Adrenal gland (tissue), 9 donors: ENCODE measurements at regions not wholly inside any gene's neighbourhood (a gene's known extent, or its start where the extent isn't known, plus 50 kb on each side); places are given as distances from the start of the nearest gene placed in this dataset.

Experiments used
- DNase-seq, 7 donors: peaks; one replicate each; pipeline ENCODE4 v3.0.0-alpha.2; 2019 to 2020
- H3K27ac ChIP-seq, 5 donors: fragments of 200-600 bp; sonication (generic) in 4 of 5; 1 replicate in 3 of 5; 2 replicates in 2 of 5; pipeline versions ENCODE4 v1.5.1 to v1.8.0; 2016 to 2020; ENCODE audit warnings: mild to moderate bottlenecking in 1 of 5
- H3K27me3 ChIP-seq: fragments of 200-600 bp; 2 replicates; pipeline ENCODE4 v1.8.0; 2021
- H3K36me3 ChIP-seq, 2 donors: fragments of 200-600 bp; replicated peaks in 1 of 2; 1 replicate in 1 of 2; 2 replicates in 1 of 2; pipeline versions ENCODE4 v1.5.1 to v1.8.0; 2018 to 2022
- H3K4me1 ChIP-seq, 2 donors: fragments of 200-600 bp; replicated peaks in 1 of 2; 1 replicate in 1 of 2; 2 replicates in 1 of 2; pipeline versions ENCODE4 v1.5.1 to v1.8.0; 2018 to 2021
- H3K4me3 ChIP-seq, 4 donors: fragments of 200-600 bp; sonication (generic) in 3 of 4; one replicate each; pipeline ENCODE4 v1.5.1; 2016 to 2018
- H3K9me3 ChIP-seq, 3 donors: fragments of 200-600 bp; sonication (generic) in 1 of 3; replicated peaks in 1 of 3; 1 replicate in 2 of 3; 2 replicates in 1 of 3; pipeline versions ENCODE4 v1.5.1 to v1.8.0; 2016 to 2021
- CTCF ChIP-seq, 6 experiments: fragments of 450-650 bp in 4 of 6; fragments of 200-600 bp in 2 of 6; sonication (generic) in 1 of 6; IDR thresholded peaks; 1 replicate in 5 of 6; 2 replicates in 1 of 6; pipeline versions ENCODE4 v1.5.1 to v1.8.0; 2016 to 2021; ENCODE audit warnings: antibody characterized with exemption in 6 of 6, mild to moderate bottlenecking in 2 of 6, moderate library complexity in 1 of 6
- POLR2A ChIP-seq, 2 donors: fragments of 450-650 bp; IDR thresholded peaks; one replicate each; pipeline ENCODE4 v1.6.1; 2017; ENCODE audit warnings: antibody characterized with exemption in 2 of 2, mild to moderate bottlenecking in 2 of 2, moderate library complexity in 1 of 2
- WGBS, 4 donors: extraction: QIAGEN DNeasy Blood & Tissue Kit in 2 of 4; methylation state at CpG; one replicate each; pipeline versions ENCODE4 v1.1.5 to v1.1.7; 2013 to 2017; 5-methylcytosine and 5-hydroxymethylcytosine counted together
- intact Hi-C, 2 donors: fragments of 100-400 bp; cut with DNase I; formaldehyde crosslinking; loops; one replicate each; pipeline versions ENCODE4 v1.14.1 to v1.15.0; 2022 to 2023
- donor health status: healthy with polysubstance abuse.
- donor health status: Bipolar disorder and iron deficiency.
- donor health status: DM: yes; HTN: yes; CAD: no.
- donor health status: DM: no; HTN: no; CAD: no.
- donor health status: DM: no; HTN: no; CAD: no.

GRCh38 chr5:174275959-174276358 lies 230.5 kb downstream of the NSG2 start:
- 49 to 73% (median 56%) methylated on average over 2 of the region's 2 CpGs for WGBS, 4 donors
- H3K4me1 ChIP-seq: no peaks in the 10 kb centered on the region
- TF ChIP-seq POLR2A (IDR thresholded peaks at IDR 0.05): no peak
- no peak for TF ChIP-seq CTCF (IDR thresholded peaks at IDR 0.05)
- H3K27me3 ChIP-seq: no peaks in the 10 kb centered on the region
- no peak for DNase-seq
- no peaks in the 10 kb centered on the region for H3K36me3 ChIP-seq
- no peaks in the 10 kb centered on the region for H3K9me3 ChIP-seq
- no peak overlapping the region for H3K4me3 ChIP-seq
- H3K27ac ChIP-seq: no peak overlapping the region
- intact Hi-C loops: no loop called here

- H3K9me3 ChIP-seq: no peaks in the 10 kb centered on the region
- intact Hi-C loops: no loop called here
- no peak overlapping the region for H3K27ac ChIP-seq
- H3K27me3 ChIP-seq: no peaks in the 10 kb centered on the region
- no peaks in the 10 kb centered on the region for H3K36me3 ChIP-seq
- TF ChIP-seq POLR2A (IDR thresholded peaks at IDR 0.05): no peak
- no peak for TF ChIP-seq CTCF (IDR thresholded peaks at IDR 0.05)
- no peak overlapping the region for H3K4me3 ChIP-seq
- no peak for DNase-seq
- no peaks in the 10 kb centered on the region for H3K4me1 ChIP-seq
- WGBS, 4 donors: 56 to 67% (median 61%) methylated on average over 4 of the region's 4 CpGs
These were observed 235.7 kb downstream of the NSG2 start for GRCh38 chr5:174281089-174281760.

GRCh38 chr5:174281855-174282254 lies 236.3 kb downstream of the NSG2 start:
- Histone ChIP-seq H3K36me3 (no peaks in the 10 kb centered on the region), H3K9me3 (no peaks in the 10 kb centered on the region), H3K4me3 (no peak overlapping the region), H3K27ac (no peak overlapping the region), H3K4me1 (no peaks in the 10 kb centered on the region), H3K27me3 (no peaks in the 10 kb centered on the region)
- intact Hi-C loops: no loop called here
- DNase-seq: no peak
- WGBS, 4 donors: 74 to 77% (median 76%) methylated on average over 5 of the region's 5 CpGs
- TF ChIP-seq POLR2A (IDR thresholded peaks at IDR 0.05) (no peak), CTCF (IDR thresholded peaks at IDR 0.05) (no peak)

- no peaks in the 10 kb centered on the region for H3K4me1 ChIP-seq
- DNase-seq: no peak
- TF ChIP-seq CTCF (IDR thresholded peaks at IDR 0.05) (no peak), POLR2A (IDR thresholded peaks at IDR 0.05) (no peak)
- H3K27ac ChIP-seq: no peak overlapping the region
- H3K27me3 ChIP-seq: no peaks in the 10 kb centered on the region
- intact Hi-C loops: no loop called here
- 45 to 73% (median 57%) methylated on average over 3 to 5 of the region's 5 CpGs for WGBS, 4 donors
- H3K4me3 ChIP-seq: no peak overlapping the region
- no peaks in the 10 kb centered on the region for H3K9me3 ChIP-seq
- H3K36me3 ChIP-seq: no peaks in the 10 kb centered on the region
These were observed 236.9 kb downstream of the NSG2 start for GRCh38 chr5:174282391-174282790.
